ENCODE measurements at regions not wholly inside any gene's neighbourhood (a gene's known extent, or its start where the extent isn't known, plus 50 kb on each side); places are given as distances from the start of the nearest gene placed in this dataset.
A peak's percentile ranks its signal among the peaks of the same experiment; 100 is the strongest.

- no peak for TF ChIP-seq CTCF (IDR thresholded peaks at IDR 0.05; ENCODE audit: low read depth, low read length)
- no peak overlapping the region for H3K27ac ChIP-seq (ENCODE audit: low read depth, low read length)
- no peaks in the 10 kb centered on the region; the same call in 1 of the 2 replicates for H3K9me3 ChIP-seq (ENCODE audit: control insufficient read depth, insufficient read depth, low read length)
- H3K4me3 ChIP-seq (ENCODE audit: low read depth, low read length): no peak overlapping the region
- CTCF ChIA-PET: interaction anchor here (1.2 kb wide), 1 partner anchor 28 kb away, joined by 3 read pairs; no protein-coding TSS in a partner anchor
- no peak for DNase-seq (ENCODE audit: low read depth, low spot score)
- H3K27me3 ChIP-seq (ENCODE audit: control insufficient read depth, insufficient read depth, low read length): peaks cover 17% of the 10 kb centered on the region
- POLR2A ChIA-PET: no interaction called here
These were observed 159.2 kb downstream of the RHOU start for GRCh38 chr1:228894442-228894989.

GRCh38 chr1:228897901-228898300, 162.6 kb downstream of the RHOU start:
- TF ChIP-seq CTCF (IDR thresholded peaks at IDR 0.05; ENCODE audit: low read depth, low read length): no peak
- peaks cover 12% of the 10 kb centered on the region for H3K27me3 ChIP-seq (ENCODE audit: control insufficient read depth, insufficient read depth, low read length)
- ChIA-PET CTCF (no interaction called here), POLR2A (no interaction called here)
- DNase-seq (ENCODE audit: low read depth, low spot score): no peak
- no peak overlapping the region for H3K27ac ChIP-seq (ENCODE audit: low read depth, low read length)
- no peaks in the 10 kb centered on the region; the same call in 1 of the 2 replicates for H3K9me3 ChIP-seq (ENCODE audit: control insufficient read depth, insufficient read depth, low read length)
- no peak overlapping the region for H3K4me3 ChIP-seq (ENCODE audit: low read depth, low read length)

- H3K4me3 ChIP-seq (ENCODE audit: low read depth, low read length): no peak overlapping the region
- ChIA-PET CTCF (no interaction called here), POLR2A (no interaction called here)
- TF ChIP-seq CTCF (IDR thresholded peaks at IDR 0.05; ENCODE audit: low read depth, low read length): no peak
- no peaks in the 10 kb centered on the region; the same call in 1 of the 2 replicates for H3K9me3 ChIP-seq (ENCODE audit: control insufficient read depth, insufficient read depth, low read length)
- H3K27ac ChIP-seq (ENCODE audit: low read depth, low read length): no peak overlapping the region
- H3K27me3 ChIP-seq (ENCODE audit: control insufficient read depth, insufficient read depth, low read length): peaks cover 12% of the 10 kb centered on the region
- DNase-seq (ENCODE audit: low read depth, low spot score): no peak
These were observed 163.3 kb downstream of the RHOU start for GRCh38 chr1:228898582-228898992.

- no peak for DNase-seq (ENCODE audit: low read depth, low spot score)
- Histone ChIP-seq H3K27ac (ENCODE audit: low read depth, low read length) (peak overlapping the region; percentile 74), H3K4me3 (ENCODE audit: low read depth, low read length) (no peak overlapping the region), H3K27me3 (ENCODE audit: control insufficient read depth, insufficient read depth, low read length) (peaks cover 8% of the 10 kb centered on the region), H3K9me3 (ENCODE audit: control insufficient read depth, insufficient read depth, low read length) (no peaks in the 10 kb centered on the region; the same call in 1 of the 2 replicates)
- ChIA-PET POLR2A (no interaction called here), CTCF (no interaction called here)
- TF ChIP-seq CTCF (IDR thresholded peaks at IDR 0.05; ENCODE audit: low read depth, low read length): no peak
These were observed 164.2 kb downstream of the RHOU start for GRCh38 chr1:228899421-228899956.

GRCh38 chr1:228900099-228900885, 165.0 kb downstream of the RHOU start:
- DNase-seq (ENCODE audit: low read depth, low spot score): no peak
- Histone ChIP-seq H3K4me3 (ENCODE audit: low read depth, low read length) (no peak overlapping the region), H3K27ac (ENCODE audit: low read depth, low read length) (peak overlapping the region; percentile 74), H3K27me3 (ENCODE audit: control insufficient read depth, insufficient read depth, low read length) (peaks cover 10% of the 10 kb centered on the region), H3K9me3 (ENCODE audit: control insufficient read depth, insufficient read depth, low read length) (no peaks in the 10 kb centered on the region; the same call in 1 of the 2 replicates)
- ChIA-PET POLR2A (no interaction called here), CTCF (interaction anchor here (1.6 kb wide), 1 partner anchor 327 kb away, joined by 4 read pairs; no protein-coding TSS in a partner anchor)
- TF ChIP-seq CTCF (IDR thresholded peaks at IDR 0.05; ENCODE audit: low read depth, low read length): no peak

Measured in AG04450 (cell line).